Mesenchymal stem cell (in vitro differentiated cells and primary cell): ENCODE measurements at regions not wholly inside any gene's neighbourhood (a gene's known extent, or its start where the extent isn't known, plus 50 kb on each side); places are given as distances from the start of the nearest gene placed in this dataset.
"Not testable (repeated sequence)": the region's sequence is repeated elsewhere in the genome, so short reads cannot be mapped to it uniquely, and the experiment has no call there.

ENCODE experiments used
- DNase-seq: peaks from one replicate; pipeline ENCODE4 v3.0.0-alpha.2; 2013
- H2AFZ ChIP-seq: one replicate; pipeline ENCODE4 v1.6.1; 2013; ENCODE audit warnings: low read depth, mild to moderate bottlenecking, control low read depth, inconsistent platforms, low read length, moderate library complexity
- H2AK5ac ChIP-seq: 2 replicates; pipeline ENCODE4 v1.6.1; 2013; ENCODE audit warnings: low read length, moderate library complexity, mild to moderate bottlenecking, inconsistent platforms; ENCODE audit not compliant: severe bottlenecking
- H2BK120ac ChIP-seq: one replicate; pipeline ENCODE4 v1.6.1; 2013; ENCODE audit warnings: low read depth, mild to moderate bottlenecking, inconsistent platforms, low read length, moderate library complexity
- H2BK12ac ChIP-seq, 2 experiments: one replicate each; pipeline ENCODE4 v1.6.1; 2013; ENCODE audit warnings: inconsistent platforms in 2 of 2, low read length in 2 of 2, mild to moderate bottlenecking in 2 of 2, moderate library complexity in 2 of 2, control low read depth in 1 of 2
- H2BK15ac ChIP-seq: one replicate; pipeline ENCODE4 v1.6.1; 2013; ENCODE audit warnings: mild to moderate bottlenecking, low read depth, inconsistent platforms; ENCODE audit not compliant: poor library complexity, severe bottlenecking
- H2BK5ac ChIP-seq: 2 replicates; pipeline ENCODE4 v1.6.1; 2013; ENCODE audit warnings: low read depth, mild to moderate bottlenecking, low read length, control low read depth, inconsistent platforms; ENCODE audit not compliant: poor library complexity, severe bottlenecking
- H3K14ac ChIP-seq, 2 experiments: one replicate each; pipeline ENCODE4 v1.6.1; 2013; ENCODE audit warnings: inconsistent platforms in 2 of 2, low read length in 2 of 2, control low read depth in 1 of 2, mild to moderate bottlenecking in 1 of 2, moderate library complexity in 1 of 2
- H3K18ac ChIP-seq, 2 experiments: one replicate each; pipeline ENCODE4 v1.6.1; 2013; ENCODE audit warnings: inconsistent platforms in 2 of 2, low read length in 2 of 2, control low read depth in 1 of 2, low read depth in 1 of 2, mild to moderate bottlenecking in 1 of 2
- H3K23ac ChIP-seq, 2 experiments: one replicate each; pipeline ENCODE4 v1.6.1; 2013; ENCODE audit warnings: inconsistent platforms in 2 of 2, low read length in 2 of 2, mild to moderate bottlenecking in 2 of 2, moderate library complexity in 2 of 2, control low read depth in 1 of 2
- H3K27ac ChIP-seq: 2 replicates; pipeline ENCODE4 v1.5.1; 2013; ENCODE audit warnings: mild to moderate bottlenecking, moderate library complexity, low read length, control low read depth, inconsistent platforms; ENCODE audit not compliant: poor library complexity, severe bottlenecking
- H3K27me3 ChIP-seq, 2 experiments: 2 replicates each; pipeline versions ENCODE4 v1.6.1 to v1.7.0; 2013; ENCODE audit warnings: low read length in 2 of 2, mild to moderate bottlenecking in 2 of 2, moderate library complexity in 2 of 2, control low read depth in 1 of 2, inconsistent platforms in 1 of 2; ENCODE audit not compliant: control insufficient read depth in 1 of 2, insufficient read depth in 1 of 2
- H3K36me3 ChIP-seq, 2 experiments: 2 replicates each; pipeline versions ENCODE4 v1.6.1 to v1.7.0; 2013; ENCODE audit warnings: low read length in 2 of 2, control low read depth in 1 of 2, inconsistent platforms in 1 of 2, low read depth in 1 of 2, mild to moderate bottlenecking in 1 of 2; ENCODE audit not compliant: insufficient read depth in 2 of 2, control insufficient read depth in 1 of 2
- H3K4ac ChIP-seq, 2 experiments: one replicate each; pipeline ENCODE4 v1.6.1; 2013; ENCODE audit warnings: inconsistent platforms in 2 of 2, low read length in 2 of 2, mild to moderate bottlenecking in 2 of 2, moderate library complexity in 2 of 2, control low read depth in 1 of 2, low read depth in 1 of 2
- H3K4me1 ChIP-seq: 2 replicates; pipeline ENCODE4 v1.6.1; 2013; ENCODE audit warnings: low read depth, low read length, control low read depth; ENCODE audit not compliant: control insufficient read depth, insufficient read depth
- H3K4me2 ChIP-seq: 2 replicates; pipeline ENCODE4 v1.6.1; 2013; ENCODE audit warnings: low read length, mild to moderate bottlenecking, inconsistent platforms; ENCODE audit not compliant: poor library complexity, severe bottlenecking
- H3K4me3 ChIP-seq, 2 experiments: 2 replicates each; pipeline versions ENCODE4 v1.5.1 to v1.7.0; 2013; ENCODE audit warnings: low read length in 2 of 2, mild to moderate bottlenecking in 2 of 2, control low read depth in 1 of 2, low read depth in 1 of 2; ENCODE audit not compliant: insufficient read depth in 1 of 2
- H3K79me1 ChIP-seq: replicated peaks from 2 replicates; pipeline ENCODE4 v1.6.1; 2013; ENCODE audit warnings: mild to moderate bottlenecking, control low read depth, low read length, inconsistent platforms; ENCODE audit not compliant: poor library complexity, severe bottlenecking
- H3K9ac ChIP-seq: 2 replicates; pipeline ENCODE4 v1.7.0; 2013; ENCODE audit warnings: mild to moderate bottlenecking, low read length, moderate library complexity
- H3K9me3 ChIP-seq: 2 replicates; pipeline ENCODE4 v1.7.0; 2013; ENCODE audit warnings: mild to moderate bottlenecking, low read length; ENCODE audit not compliant: control insufficient read depth
- H4K8ac ChIP-seq: one replicate; pipeline ENCODE4 v1.6.1; 2013; ENCODE audit warnings: inconsistent platforms, mild to moderate bottlenecking, low read length, moderate library complexity
- H4K91ac ChIP-seq: one replicate; pipeline ENCODE4 v1.6.1; 2013; ENCODE audit warnings: mild to moderate bottlenecking, low read length, inconsistent platforms
- WGBS: methylation state at CpG from one replicate; pipeline ENCODE4 v1.1.7; 2013; ENCODE audit warnings: mixed read lengths; 5-methylcytosine and 5-hydroxymethylcytosine counted together

- peaks cover 4% of the 10 kb centered on the region for H3K9me3 ChIP-seq
- no peaks in the 10 kb centered on the region for H3K36me3 ChIP-seq
- no peak overlapping the region for H2AK5ac ChIP-seq
- H4K8ac ChIP-seq: no peak overlapping the region
- H3K4me3 ChIP-seq: no peak overlapping the region
- DNase-seq: no peak
- H3K23ac ChIP-seq: no peak overlapping the region
- no peak overlapping the region for H4K91ac ChIP-seq
- H3K79me1 ChIP-seq: no peaks in the 10 kb centered on the region
- no peak overlapping the region for H3K18ac ChIP-seq
- no peak overlapping the region for H3K27ac ChIP-seq
- no peaks in the 10 kb centered on the region for H3K27me3 ChIP-seq
- no peak overlapping the region for H2BK15ac ChIP-seq
- no peak overlapping the region for H3K4me2 ChIP-seq
- no peak overlapping the region for H3K4ac ChIP-seq
- no peak overlapping the region for H2BK120ac ChIP-seq
- H2AFZ ChIP-seq: no peak overlapping the region
- H3K9ac ChIP-seq: no peak overlapping the region
- no peak overlapping the region for H2BK12ac ChIP-seq
- H3K14ac ChIP-seq: no peak overlapping the region
- no peaks in the 10 kb centered on the region for H3K4me1 ChIP-seq
- no peak overlapping the region for H2BK5ac ChIP-seq
Observed at GRCh38 chr20:60187683-60188082, 229.5 kb downstream of the CDH26 start.

GRCh38 chr20:60191014-60191413 lies 232.8 kb downstream of the CDH26 start:
- Histone ChIP-seq H3K27me3 (no peaks in the 10 kb centered on the region), H2BK12ac (no peak overlapping the region), H3K14ac (no peak overlapping the region), H3K36me3 (no peaks in the 10 kb centered on the region), H3K4me3 (no peak overlapping the region), H3K23ac (no peak overlapping the region), H2AK5ac (no peak overlapping the region), H2BK15ac (no peak overlapping the region), H2BK120ac (no peak overlapping the region), H3K4ac (no peak overlapping the region), H3K27ac (no peak overlapping the region), H3K9ac (no peak overlapping the region), H3K9me3 (peaks cover 3% of the 10 kb centered on the region), H2AFZ (no peak overlapping the region), H3K4me1 (no peaks in the 10 kb centered on the region), H4K8ac (no peak overlapping the region), H2BK5ac (no peak overlapping the region), H3K18ac (no peak overlapping the region), H4K91ac (no peak overlapping the region), H3K79me1 (no peaks in the 10 kb centered on the region), H3K4me2 (no peak overlapping the region)
- no peak for DNase-seq
- WGBS: 71% methylated on average over 3 of the region's 3 CpGs

GRCh38 chr20:60192326-60192725 lies 234.1 kb downstream of the CDH26 start:
- no peak overlapping the region for H2AFZ ChIP-seq
- no peaks in the 10 kb centered on the region for H3K4me1 ChIP-seq
- H3K27me3 ChIP-seq: no peaks in the 10 kb centered on the region
- H2BK15ac ChIP-seq: no peak overlapping the region
- no peak for DNase-seq
- H3K4ac ChIP-seq: no peak overlapping the region
- 82% methylated on average over 1 of the region's 1 CpG for WGBS
- peaks cover 3% of the 10 kb centered on the region for H3K9me3 ChIP-seq
- H3K4me3 ChIP-seq: no peak overlapping the region
- no peak overlapping the region for H4K91ac ChIP-seq
- no peak overlapping the region for H3K4me2 ChIP-seq
- no peak overlapping the region for H3K14ac ChIP-seq
- H3K27ac ChIP-seq: no peak overlapping the region
- no peak overlapping the region for H2BK12ac ChIP-seq
- no peaks in the 10 kb centered on the region for H3K36me3 ChIP-seq
- no peak overlapping the region for H3K9ac ChIP-seq
- no peak overlapping the region for H4K8ac ChIP-seq
- no peak overlapping the region for H3K18ac ChIP-seq
- no peak overlapping the region for H2BK120ac ChIP-seq
- H2BK5ac ChIP-seq: no peak overlapping the region
- H2AK5ac ChIP-seq: no peak overlapping the region
- H3K79me1 ChIP-seq: no peaks in the 10 kb centered on the region
- no peak overlapping the region for H3K23ac ChIP-seq

GRCh38 chr20:60199132-60199531 lies 240.9 kb downstream of the CDH26 start:
- DNase-seq, H3K36me3 ChIP-seq, H3K23ac ChIP-seq, H3K4me1 ChIP-seq, H3K27me3 ChIP-seq, H3K4ac ChIP-seq, H3K27ac ChIP-seq, H2BK12ac ChIP-seq, H2BK15ac ChIP-seq, H2BK120ac ChIP-seq, H4K8ac ChIP-seq, H3K4me2 ChIP-seq, H3K18ac ChIP-seq, H3K9ac ChIP-seq, H4K91ac ChIP-seq, H2AFZ ChIP-seq, H3K79me1 ChIP-seq, H3K14ac ChIP-seq, H2BK5ac ChIP-seq, H2AK5ac ChIP-seq, H3K4me3 ChIP-seq: not testable (repeated sequence)
- 61% methylated on average over 3 of the region's 3 CpGs for whole genome bisulfite sequencing
- H3K9me3 ChIP-seq: peaks cover 14% of the 10 kb centered on the region
